ENCODE measurements at regions not wholly inside any gene's neighbourhood (a gene's known extent, or its start where the extent isn't known, plus 50 kb on each side); places are given as distances from the start of the nearest gene placed in this dataset.

DNA sequence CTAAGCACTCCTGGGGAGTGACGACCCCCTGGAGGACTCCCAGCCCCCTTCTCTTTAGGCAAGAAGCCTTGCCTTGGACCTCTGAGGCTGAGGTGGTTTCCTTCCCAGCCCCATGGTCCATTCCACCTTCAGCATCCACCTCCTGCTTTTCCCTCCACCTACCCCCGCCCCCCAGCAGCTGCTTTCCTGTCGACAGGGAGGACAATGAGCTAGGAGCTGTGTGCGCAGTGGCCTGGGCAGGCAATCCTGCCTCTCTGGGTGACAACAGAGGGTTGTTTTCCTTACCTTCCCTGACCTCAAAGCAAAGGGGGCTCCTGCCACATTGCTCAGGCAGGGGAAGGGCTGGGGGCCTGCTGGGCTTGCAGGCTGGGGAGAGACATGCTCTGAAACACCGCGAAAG lies 123.5 kb downstream of the BCOR start:
- DNase-seq = no peak

DNA sequence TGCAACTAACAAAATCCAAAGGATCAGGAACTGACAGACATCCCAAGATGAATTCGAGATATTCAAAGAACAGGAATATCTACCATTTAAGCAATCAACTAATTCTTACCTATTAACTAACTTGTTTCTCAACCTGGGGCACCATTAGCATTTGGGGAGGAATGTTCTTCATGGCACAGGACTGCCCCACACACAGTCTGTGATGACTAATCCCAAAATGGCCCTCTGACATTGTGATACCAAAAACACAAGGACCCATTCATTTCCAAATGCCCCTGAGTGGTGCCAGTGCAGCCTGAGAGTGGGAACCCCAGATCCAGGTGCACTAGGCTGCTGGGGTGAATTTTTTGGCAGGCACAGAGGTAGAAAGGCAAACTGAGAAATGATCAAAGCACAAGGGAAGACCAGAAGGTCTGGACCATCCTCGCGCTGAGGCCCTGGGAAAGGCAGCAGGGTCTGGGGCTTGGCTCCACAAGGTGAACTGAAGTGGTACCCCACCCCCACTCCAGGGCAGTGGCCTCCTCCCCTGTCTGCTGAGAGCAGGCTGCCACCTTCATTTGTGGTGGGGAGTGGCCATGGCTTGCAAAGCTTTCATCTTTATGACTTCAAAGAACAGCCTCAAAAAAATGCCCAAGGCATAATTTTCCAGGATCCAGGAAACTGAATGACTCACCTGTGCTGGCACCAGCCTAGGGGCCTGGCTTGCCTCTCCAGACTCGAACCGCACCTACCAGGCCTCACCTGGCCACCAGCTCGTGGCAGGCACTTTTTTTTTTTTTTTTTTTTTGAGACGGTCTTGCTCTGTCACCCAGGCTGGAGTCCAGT lies 122.4 kb downstream of the BCOR start:
- DNase-seq = no peak

- no peak for DNase-seq
Measured at GRCh38 chrX:39981946-39982345, 115.8 kb downstream of the BCOR start.

DNA sequence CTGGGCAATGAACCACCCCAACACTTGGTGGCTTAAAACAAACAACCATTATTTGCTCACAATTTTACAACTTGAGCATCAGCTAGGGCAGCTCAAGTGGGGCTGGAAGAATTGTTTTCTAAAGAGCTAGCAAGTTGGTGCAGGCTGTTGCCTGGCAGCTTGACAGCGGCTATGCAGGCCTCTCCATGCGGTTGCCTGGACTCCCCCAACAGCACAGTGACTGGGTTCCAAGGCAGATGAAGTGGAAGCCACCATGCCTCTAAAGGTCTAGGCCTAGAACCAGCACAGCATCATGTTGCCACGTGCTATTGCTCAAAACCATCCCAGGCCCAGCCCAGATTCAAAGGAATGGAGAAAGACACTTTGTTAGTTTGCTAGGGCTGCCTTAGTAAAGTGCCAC lies 114.8 kb downstream of the BCOR start:
- DNase-seq = no peak

DNA sequence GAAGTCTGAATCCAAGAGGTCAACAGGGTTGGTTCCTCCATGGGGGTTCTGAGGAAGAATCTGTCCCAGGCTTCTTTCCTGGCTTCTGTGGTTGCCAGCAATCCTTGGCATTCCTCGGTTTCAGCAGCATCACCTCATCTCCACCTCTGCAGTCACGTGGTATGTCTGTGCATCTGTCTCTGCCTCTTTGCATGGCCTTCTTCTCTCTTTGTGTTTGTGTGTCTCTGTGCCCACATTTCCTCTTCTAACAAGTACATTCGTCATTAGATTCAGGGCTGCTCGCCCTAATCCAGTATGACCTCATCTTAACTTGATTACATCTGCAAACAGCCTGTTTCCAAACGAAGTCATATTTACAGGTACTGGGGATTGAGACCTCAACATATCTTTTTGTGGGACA lies 114.0 kb downstream of the BCOR start:
- DNase-seq = no peak

- DNase-seq = no peak
Measured at GRCh38 chrX:39984191-39984956, 113.4 kb downstream of the BCOR start.

DNA sequence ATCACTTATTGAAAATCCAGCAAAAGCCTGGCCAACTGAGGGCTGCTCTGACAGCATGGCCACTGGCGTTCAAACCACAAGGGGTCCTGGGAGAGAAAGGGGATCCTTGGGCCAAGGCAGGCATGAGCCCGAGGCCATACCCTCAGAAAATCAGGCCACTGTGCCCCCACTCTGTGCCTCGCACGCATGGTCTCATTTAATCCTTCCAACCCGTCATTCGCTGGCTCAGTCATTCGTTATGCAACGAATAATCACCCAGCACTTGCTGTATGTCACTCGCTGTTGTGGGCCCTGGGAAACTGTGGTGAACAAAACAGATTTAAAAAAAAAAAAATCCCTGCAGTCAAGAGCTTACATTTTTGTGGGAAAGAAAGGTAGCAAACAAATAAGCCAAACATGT lies 112.7 kb downstream of the BCOR start:
- DNase-seq = no peak

DNA sequence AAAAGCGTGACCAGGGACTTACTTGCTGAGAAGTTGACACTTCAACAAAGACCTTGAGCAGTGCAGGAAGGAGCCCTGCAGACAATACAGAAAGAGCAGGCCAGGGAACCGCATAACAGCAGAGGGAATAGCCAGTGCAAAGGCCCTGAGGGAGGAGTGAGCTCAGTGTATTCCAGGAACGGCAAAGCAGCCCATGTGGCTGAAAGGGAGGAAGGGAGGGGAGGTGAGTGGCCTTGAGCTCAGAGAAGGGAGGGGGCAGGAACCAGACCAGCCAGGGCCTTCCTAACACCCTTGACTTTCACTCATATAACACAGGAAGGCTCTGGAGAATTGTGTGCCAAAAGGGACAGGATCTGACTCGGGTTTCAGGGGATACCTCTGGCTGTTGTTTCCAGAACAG lies 112.2 kb downstream of the BCOR start:
- no peak for DNase-seq

- DNase-seq = no peak
Measured at GRCh38 chrX:39988496-39988895, 109.3 kb downstream of the BCOR start.

GRCh38 chrX:39990388-39990787 lies 107.4 kb downstream of the BCOR start:
- no peak for DNase-seq

DNA sequence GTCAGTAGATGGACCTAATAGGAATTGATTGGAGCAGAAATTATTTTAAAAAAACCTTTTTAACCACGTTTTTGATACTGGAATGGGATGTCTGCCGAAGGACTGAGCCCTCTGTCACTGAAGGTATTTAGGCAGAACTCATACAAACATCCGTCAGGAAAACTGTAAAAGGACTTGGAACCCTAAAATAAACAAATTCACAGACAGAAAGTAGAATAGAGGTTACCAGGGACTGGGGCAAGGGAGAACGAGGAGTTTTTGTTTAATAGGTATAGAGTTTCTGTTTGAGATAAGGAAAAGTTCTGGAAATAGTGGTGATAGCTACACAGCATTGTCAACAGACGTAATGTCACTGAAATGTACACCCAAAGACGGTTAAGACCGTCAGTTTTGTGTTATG lies 105.5 kb downstream of the BCOR start:
- DNase-seq = no peak

DNA sequence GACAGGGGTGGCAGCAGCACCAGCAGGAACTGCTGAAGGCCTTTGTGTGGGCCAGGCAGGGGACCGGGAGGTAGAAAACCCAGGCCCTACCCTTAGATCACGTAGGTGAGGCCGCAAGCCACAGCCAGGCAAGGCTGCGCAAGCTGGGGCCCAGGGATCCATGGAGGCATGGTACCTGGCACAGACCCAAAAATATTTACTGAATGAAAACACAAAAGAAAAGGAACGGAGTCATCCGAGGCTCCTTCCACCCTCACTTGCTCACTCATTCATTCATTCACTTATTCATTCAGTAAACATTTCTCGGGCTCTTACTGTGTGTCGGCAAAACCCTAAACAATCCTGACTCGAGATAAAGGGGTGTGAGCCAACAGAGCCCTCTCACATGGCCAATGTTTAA lies 102.3 kb downstream of the BCOR start:
- DNase-seq = no peak

DNA sequence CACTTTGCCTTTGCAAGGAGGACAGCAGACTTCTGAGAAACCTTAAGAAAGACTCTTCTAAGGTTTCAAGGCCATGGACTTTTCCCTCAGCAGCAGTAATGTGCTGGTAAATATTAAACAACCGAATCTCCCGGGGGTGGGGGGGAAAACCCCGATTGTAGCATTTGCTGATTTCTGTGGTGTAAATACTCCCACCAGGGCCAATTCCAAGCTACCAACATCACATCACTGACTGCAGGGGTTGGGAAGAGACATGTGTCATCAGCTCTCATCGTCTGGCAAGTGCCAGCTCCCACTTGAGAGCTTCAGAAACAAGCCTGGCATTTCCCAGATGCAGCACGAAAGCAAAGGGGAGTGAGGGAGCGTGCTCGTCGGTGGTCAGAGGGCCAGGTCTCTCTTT lies 101.2 kb downstream of the BCOR start:
- DNase-seq = no peak

- DNase-seq = no peak
Measured at GRCh38 chrX:39998636-39999406, 98.9 kb downstream of the BCOR start.

Measured in CD4-positive, alpha-beta T cell treated with Interleukin-1 beta for 1 hour (primary cell).